ENCODE measurements at regions not wholly inside any gene's neighbourhood (a gene's known extent, or its start where the extent isn't known, plus 50 kb on each side); places are given as distances from the start of the nearest gene placed in this dataset.

DNA sequence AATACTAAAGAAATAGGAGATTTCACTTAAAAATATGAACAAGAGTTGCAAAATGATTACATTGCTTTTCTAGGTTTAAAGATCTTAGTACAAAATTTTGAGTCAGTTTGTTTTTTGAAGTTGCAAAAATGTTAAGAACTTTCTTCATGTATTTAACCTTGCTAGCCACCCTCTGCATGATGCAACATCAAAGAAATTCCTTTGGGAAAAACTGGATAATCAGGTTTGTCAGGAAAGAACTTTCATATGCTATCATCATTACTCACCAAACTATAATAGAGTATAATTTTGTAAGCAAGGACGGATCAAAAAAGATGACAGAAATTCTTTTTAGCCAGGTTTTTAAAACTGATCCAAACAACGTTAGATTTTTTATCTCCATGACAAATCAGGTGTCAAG is 116.9 kb upstream of the MRPS30 start:
- H3K27me3 ChIP-seq (ENCODE audit: insufficient read depth): no peaks in the 10 kb centered on the region
- CTCF ChIA-PET: no interaction called here

More for the DNA sequence above, 116.9 kb upstream of the MRPS30 start:
- H3K9ac ChIP-seq: no peak overlapping the region
- H3K27ac ChIP-seq (ENCODE audit: low read depth in 2 of 2, low read length in 1 of 2): no peak overlapping the region
- no peaks in the 10 kb centered on the region for H3K36me3 ChIP-seq (replicated peaks in 1 of 2; ENCODE audit: control insufficient read depth in 1 of 2, insufficient read depth in 2 of 2, low read length in 1 of 2)
- no peaks in the 10 kb centered on the region for H3K9me3 ChIP-seq
- TF ChIP-seq NRF1 (IDR thresholded peaks at IDR 0.05; ENCODE audit: low read depth, low read length) (no peak), SIN3A (IDR thresholded peaks at IDR 0.05; ENCODE audit: borderline replicate concordance, low read depth, low read length) (no peak), TAF1 (IDR thresholded peaks at IDR 0.05; ENCODE audit: borderline replicate concordance, low read depth, low read length) (no peak), JUND (IDR thresholded peaks at IDR 0.05) (no peak), GABPA (IDR thresholded peaks at IDR 0.05; ENCODE audit: low read depth) (no peak), RXRA (IDR thresholded peaks at IDR 0.05; ENCODE audit: borderline replicate concordance, low read depth) (no peak), RFX5 (IDR thresholded peaks at IDR 0.05; ENCODE audit: low read length) (no peak), FOXJ3 (CRISPR knock-in tag; IDR thresholded peaks at IDR 0.05) (no peak), FOXM1 (IDR thresholded peaks at IDR 0.05; ENCODE audit: low read depth) (no peak), CHD2 (IDR thresholded peaks at IDR 0.05; ENCODE audit: low read length, partially characterized antibody) (no peak), MEF2A (IDR thresholded peaks at IDR 0.05; ENCODE audit: borderline replicate concordance, low read depth) (no peak), FOSL2 (IDR thresholded peaks at IDR 0.05; ENCODE audit: borderline replicate concordance, low read depth) (no peak), EP300 (IDR thresholded peaks at IDR 0.05; ENCODE audit: borderline replicate concordance in 1 of 2, low read depth in 1 of 2, low read length in 1 of 2) (no peak), MXI1 (IDR thresholded peaks at IDR 0.05; ENCODE audit: low read depth, low read length) (no peak)
- TF ChIP-seq, protein P1, sequence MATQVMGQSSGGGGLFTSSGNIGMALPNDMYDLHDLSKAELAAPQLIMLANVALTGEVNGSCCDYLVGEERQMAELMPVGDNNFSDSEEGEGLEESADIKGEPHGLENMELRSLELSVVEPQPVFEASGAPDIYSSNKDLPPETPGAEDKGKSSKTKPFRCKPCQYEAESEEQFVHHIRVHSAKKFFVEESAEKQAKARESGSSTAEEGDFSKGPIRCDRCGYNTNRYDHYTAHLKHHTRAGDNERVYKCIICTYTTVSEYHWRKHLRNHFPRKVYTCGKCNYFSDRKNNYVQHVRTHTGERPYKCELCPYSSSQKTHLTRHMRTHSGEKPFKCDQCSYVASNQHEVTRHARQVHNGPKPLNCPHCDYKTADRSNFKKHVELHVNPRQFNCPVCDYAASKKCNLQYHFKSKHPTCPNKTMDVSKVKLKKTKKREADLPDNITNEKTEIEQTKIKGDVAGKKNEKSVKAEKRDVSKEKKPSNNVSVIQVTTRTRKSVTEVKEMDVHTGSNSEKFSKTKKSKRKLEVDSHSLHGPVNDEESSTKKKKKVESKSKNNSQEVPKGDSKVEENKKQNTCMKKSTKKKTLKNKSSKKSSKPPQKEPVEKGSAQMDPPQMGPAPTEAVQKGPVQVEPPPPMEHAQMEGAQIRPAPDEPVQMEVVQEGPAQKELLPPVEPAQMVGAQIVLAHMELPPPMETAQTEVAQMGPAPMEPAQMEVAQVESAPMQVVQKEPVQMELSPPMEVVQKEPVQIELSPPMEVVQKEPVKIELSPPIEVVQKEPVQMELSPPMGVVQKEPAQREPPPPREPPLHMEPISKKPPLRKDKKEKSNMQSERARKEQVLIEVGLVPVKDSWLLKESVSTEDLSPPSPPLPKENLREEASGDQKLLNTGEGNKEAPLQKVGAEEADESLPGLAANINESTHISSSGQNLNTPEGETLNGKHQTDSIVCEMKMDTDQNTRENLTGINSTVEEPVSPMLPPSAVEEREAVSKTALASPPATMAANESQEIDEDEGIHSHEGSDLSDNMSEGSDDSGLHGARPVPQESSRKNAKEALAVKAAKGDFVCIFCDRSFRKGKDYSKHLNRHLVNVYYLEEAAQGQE (IDR thresholded peaks at IDR 0.05; ENCODE audit: low read depth, low read length): no peak
- TF ChIP-seq, protein P2, sequence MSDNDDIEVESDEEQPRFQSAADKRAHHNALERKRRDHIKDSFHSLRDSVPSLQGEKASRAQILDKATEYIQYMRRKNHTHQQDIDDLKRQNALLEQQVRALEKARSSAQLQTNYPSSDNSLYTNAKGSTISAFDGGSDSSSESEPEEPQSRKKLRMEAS (IDR thresholded peaks at IDR 0.05; ENCODE audit: low read depth): no peak
- TF ChIP-seq, protein P3, sequence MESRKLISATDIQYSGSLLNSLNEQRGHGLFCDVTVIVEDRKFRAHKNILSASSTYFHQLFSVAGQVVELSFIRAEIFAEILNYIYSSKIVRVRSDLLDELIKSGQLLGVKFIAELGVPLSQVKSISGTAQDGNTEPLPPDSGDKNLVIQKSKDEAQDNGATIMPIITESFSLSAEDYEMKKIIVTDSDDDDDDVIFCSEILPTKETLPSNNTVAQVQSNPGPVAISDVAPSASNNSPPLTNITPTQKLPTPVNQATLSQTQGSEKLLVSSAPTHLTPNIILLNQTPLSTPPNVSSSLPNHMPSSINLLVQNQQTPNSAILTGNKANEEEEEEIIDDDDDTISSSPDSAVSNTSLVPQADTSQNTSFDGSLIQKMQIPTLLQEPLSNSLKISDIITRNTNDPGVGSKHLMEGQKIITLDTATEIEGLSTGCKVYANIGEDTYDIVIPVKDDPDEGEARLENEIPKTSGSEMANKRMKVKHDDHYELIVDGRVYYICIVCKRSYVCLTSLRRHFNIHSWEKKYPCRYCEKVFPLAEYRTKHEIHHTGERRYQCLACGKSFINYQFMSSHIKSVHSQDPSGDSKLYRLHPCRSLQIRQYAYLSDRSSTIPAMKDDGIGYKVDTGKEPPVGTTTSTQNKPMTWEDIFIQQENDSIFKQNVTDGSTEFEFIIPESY (IDR thresholded peaks at IDR 0.05; ENCODE audit: borderline replicate concordance, low read depth): no peak
- TF ChIP-seq, protein P4, sequence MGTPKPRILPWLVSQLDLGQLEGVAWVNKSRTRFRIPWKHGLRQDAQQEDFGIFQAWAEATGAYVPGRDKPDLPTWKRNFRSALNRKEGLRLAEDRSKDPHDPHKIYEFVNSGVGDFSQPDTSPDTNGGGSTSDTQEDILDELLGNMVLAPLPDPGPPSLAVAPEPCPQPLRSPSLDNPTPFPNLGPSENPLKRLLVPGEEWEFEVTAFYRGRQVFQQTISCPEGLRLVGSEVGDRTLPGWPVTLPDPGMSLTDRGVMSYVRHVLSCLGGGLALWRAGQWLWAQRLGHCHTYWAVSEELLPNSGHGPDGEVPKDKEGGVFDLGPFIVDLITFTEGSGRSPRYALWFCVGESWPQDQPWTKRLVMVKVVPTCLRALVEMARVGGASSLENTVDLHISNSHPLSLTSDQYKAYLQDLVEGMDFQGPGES (IDR thresholded peaks at IDR 0.05; ENCODE audit: low read depth, low read length): no peak
- no peak overlapping the region for H2AFZ ChIP-seq (ENCODE audit: low read depth)
- no peak overlapping the region for H3K4me2 ChIP-seq
- POLR2A ChIA-PET: no interaction called here
- no peak overlapping the region for H3K4me3 ChIP-seq (ENCODE audit: low read depth in 2 of 2, low read length in 1 of 2)
- H3F3A ChIP-seq (replicated peaks; ENCODE audit: insufficient read depth): no peaks in the 10 kb centered on the region
- no peak for DNase-seq
- no peaks in the 10 kb centered on the region for H3K79me2 ChIP-seq (ENCODE audit: insufficient read depth)
- no peaks in the 10 kb centered on the region for H4K20me1 ChIP-seq (ENCODE audit: insufficient read depth)
- no peaks in the 10 kb centered on the region for H3K9me2 ChIP-seq
- H3K4me1 ChIP-seq (ENCODE audit: control insufficient read depth in 1 of 2, insufficient read depth in 2 of 2, low read depth in 1 of 2, low read length in 1 of 2): no peaks in the 10 kb centered on the region
- 5% methylated on average over 2 of the region's 2 CpGs for WGBS (ENCODE audit: low lambda C conversion rate)
